Anterior cingulate cortex (tissue), 58 donors: ENCODE measurements at regions not wholly inside any gene's neighbourhood (a gene's known extent, or its start where the extent isn't known, plus 50 kb on each side); places are given as distances from the start of the nearest gene placed in this dataset.

Experiments
- DNase-seq, 58 donors: peaks; one replicate each; lab custom pipeline; 2025; lab: John Stamatoyannopoulos, UW

DNA sequence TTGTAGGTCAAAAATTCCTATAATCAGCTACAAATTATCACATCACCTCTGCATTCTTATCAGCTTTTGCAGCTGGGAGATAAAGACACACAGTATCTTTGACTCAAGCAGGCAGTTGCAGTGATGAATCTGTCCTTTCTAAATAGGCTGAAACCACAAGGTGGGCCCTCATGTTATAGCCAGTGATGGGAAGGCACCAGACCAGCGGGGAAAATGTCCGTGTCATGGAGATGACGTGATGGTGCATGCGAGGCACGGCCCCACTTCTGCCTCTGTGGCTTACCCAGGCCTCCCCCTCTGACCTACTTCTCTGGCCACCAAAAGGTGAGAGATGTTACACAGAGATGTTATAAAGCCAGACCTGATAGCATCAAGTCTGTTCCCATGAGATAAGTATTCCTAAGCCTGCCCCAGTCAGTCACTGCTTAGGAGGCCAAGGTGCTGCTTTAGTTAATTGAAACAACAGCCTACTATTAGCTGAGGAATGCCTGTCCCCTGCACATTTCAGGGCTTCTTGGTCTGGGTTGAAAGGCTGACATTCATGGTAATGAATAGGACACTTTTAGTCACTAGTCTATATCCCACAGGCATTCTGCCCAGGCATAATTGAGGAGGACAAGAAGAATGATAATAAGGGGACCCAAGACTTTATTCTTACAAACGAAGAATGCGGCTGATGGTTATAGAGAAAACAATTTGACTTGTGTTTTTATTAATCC is 327.9 kb downstream of the LPIN1 start:
- DNase-seq: no peak

- DNase-seq: no peak
Observed at GRCh38 chr2:12074845-12075217, 328.4 kb downstream of the LPIN1 start.

GRCh38 chr2:12075603-12076002 is 329.2 kb downstream of the LPIN1 start:
- DNase-seq: no peak

- peak in 1 of 58 donors; percentile 9 for DNase-seq
Observed at GRCh38 chr2:12076810-12077209, 330.4 kb downstream of the LPIN1 start.

DNA sequence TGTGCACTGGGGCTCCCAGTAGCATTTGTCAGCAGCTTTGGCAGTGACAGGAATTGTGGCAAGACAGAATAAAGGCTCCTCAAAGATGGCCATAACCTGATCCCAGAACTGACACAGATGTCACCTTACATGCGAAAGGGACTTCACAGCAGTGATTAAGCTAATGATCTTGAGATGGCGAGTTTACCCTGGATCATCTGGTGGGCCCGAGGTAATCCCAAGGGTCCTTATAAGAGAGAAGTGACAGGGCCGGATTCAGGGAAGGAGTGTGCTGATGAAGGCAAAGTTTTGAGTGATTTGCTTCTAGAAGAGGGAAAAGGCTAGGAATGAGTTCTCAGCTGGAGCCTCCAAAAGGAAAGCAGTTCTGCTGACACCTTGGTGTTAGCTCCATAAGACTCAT is 333.9 kb downstream of the LPIN1 start:
- DNase-seq: no peak

DNA sequence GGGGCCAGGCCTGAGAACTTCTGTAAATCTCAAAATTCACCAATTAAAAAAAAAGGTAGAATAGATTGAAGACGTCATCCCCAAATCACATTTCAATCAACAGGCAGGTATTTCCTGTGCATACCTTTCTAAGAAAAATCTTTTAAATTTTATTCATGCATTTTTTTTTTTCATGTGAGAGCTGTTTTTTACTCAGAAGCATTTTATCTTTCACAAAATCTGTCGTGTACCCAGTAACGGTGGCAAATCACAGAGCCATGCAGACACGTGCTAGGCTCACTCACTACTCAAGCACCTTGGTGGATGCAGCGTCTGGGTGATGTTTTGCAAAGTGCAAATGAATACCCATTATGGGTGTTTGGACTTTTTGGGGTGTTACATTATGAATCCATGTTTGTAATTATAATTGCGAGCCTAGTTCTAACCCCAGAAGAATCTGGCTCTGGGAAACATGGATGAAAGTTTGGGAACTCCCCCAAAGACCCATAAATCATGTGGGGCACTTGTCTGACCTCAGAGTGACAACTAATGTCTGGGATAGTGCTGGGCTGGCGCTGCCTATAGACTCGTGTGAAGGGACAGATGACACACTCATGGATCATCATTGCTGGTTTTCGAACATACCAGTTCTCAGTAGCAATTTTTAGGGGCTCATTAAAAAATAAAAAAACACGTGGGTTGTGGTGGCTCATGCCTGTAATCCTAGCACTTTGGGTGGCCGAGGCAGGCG is 335.2 kb downstream of the LPIN1 start:
- DNase-seq: no peak

DNA sequence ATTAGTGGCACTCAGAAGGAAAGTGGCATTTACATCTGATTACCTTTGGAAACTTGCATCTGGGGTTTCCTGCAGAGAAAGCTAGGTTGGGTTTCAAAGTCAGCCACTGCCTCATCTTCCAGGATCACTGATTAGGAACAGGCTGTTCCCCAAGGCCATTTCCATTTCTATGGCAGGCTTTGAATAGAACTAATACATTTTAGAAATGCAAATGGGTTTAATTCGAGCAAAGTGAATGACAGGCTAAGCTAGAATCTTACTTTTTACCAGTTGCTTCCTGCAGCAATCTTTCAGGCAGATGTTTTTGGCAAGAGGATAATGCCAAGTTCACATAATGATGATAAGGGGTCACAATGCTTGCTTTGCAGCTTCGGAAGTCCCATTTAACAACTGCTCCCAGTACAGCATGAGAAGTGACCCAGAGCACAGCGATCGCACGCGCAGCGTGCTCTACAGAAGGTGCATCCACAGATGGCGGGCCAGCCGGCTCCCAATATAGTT is 336.7 kb downstream of the LPIN1 start:
- DNase-seq: peak in 6 of 58 donors; percentile 6 to 34 (median 24)

DNA sequence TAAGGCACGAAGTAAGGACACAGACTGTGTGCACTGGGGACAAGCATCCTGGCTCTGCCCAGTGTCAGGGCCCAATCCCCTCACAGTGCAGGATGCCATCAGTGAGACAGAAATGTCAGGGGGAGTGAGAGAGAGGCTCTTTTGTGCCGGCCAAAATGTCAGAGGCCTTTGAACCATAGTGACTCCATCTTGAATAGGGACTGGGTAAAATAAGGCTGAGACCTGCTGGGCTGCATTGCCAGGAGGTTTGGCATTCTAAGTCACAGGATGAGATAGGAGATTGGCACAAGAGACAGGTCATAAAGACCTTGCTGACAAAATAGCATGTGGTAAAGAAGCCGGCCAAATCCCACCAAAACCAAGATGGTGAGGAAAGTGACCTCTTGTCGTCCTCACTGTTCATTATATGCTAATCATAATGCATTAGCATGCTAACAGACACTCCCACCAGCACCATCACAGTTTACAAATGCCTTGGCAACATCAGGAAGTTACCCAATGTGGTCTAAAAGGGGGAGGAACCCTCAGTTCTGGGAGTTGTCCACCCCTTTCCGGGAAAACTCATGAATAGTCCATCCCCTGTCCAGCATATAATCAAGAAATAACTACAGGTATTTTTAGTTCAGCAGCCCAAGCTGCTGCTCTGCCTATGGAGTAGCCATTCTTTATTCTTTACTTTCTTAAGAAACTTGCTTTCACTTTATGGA is 337.4 kb downstream of the LPIN1 start:
- DNase-seq: no peak

GRCh38 chr2:12087175-12087574 is 340.7 kb downstream of the LPIN1 start:
- DNase-seq: no peak

- DNase-seq: no peak
Observed at GRCh38 chr2:12087671-12088380, 341.4 kb downstream of the LPIN1 start.

DNA sequence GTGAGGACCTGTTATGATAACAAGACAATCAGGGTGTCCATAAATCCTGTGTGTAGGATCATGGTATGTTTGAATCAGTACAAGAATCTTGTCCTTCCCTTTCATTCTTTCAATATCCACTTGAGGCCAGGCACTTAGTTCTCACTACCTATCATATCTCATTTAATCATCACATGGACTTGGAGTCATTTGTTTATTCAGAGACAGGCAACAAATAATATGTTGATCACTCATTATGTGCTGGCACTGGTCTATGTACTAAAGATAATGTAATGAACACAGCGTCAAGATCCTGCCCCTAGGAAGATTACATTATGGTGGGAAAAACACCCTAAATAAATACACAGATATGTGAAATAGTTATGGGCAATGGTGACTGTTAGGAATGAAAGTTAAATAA is 342.6 kb downstream of the LPIN1 start:
- no peak for DNase-seq

- no peak for DNase-seq
Observed at GRCh38 chr2:12089496-12089895, 343.1 kb downstream of the LPIN1 start.

DNA sequence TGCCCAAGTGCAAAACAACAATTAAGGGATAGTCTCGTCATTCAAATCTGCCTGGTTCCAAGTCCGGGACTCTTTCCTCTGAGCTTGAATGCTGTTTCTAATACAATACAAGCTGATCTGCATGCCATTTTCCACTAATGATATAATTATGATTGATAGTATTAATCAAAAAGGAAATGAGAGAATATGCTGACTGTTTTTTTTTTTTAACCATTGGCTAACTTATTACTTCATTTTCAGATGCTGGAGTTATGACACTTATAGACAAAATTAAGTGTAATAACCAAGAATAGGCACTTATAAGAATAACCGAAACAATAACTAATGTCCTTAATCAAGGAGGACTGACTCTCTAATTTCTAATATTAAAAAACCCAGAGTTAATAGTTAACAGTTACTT is 343.6 kb downstream of the LPIN1 start:
- no peak for DNase-seq

GRCh38 chr2:12090590-12090989 is 344.2 kb downstream of the LPIN1 start:
- DNase-seq: no peak

- no peak for DNase-seq
Observed at GRCh38 chr2:12091201-12091806, 344.9 kb downstream of the LPIN1 start.

GRCh38 chr2:12094134-12094533 is 347.7 kb downstream of the LPIN1 start:
- DNase-seq: no peak

DNA sequence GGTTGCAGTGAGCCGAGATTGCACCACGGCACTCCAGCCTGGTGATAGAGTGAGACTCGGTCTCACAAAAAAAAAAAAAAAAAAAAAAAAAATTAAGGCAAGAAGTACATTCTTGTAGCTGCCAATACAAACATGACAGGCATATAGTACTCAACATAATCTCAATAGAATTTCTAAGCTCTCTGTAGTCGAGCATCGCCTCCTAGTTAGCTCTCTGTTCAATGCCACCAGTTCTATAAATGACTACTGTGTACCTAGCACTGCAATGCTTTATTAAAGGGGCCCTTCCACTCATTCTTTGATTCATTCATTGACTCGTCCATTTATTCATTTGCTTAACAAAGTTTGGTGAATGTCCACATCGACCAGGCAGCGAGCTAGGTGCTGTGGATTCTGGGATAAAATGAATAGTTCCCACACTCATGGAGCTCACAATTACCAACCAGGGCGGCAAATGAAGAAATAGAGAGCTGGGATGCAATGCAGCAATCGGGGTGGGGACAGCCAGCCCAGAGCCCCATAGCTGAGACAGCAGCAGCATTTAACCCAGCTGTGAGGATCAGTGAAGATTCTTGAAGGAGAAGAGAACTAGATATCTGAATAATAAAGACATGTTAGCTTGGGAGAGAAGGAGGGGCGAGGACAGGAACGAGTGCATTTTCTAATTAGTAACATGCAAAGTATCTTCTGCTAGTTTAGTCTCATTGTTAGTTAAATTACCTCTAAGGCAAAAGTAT is 349.8 kb downstream of the LPIN1 start:
- DNase-seq: no peak

DNA sequence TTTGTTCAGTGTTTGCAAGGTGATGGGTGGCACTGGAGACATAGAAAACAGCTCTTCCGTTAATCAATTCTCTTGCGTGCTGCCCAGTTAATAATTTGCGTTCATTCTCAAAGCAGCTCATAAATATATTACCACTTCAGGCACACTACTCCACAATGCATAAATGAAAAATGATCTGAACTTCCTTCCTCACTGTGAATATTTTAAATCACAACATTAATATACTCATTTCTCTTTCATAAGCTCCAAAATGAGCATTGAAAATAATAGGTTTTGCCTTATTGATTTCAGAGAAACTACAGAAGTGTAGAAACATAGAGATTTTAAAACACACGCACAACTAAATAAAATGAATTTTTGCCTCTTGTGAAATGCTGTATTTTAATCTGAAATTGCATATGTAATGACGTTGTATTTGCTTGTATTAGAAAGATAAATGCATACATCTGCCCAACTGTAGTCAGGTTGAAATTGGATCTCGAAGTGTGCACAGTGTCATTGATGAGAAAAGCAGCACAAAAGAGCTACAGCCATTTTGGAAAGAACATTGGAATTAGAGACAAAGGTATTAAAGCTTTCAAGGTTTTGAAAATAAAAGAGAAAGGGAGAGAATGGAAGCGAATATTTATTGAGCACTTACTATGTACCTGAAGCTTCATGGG is 350.5 kb downstream of the LPIN1 start:
- no peak for DNase-seq

DNA sequence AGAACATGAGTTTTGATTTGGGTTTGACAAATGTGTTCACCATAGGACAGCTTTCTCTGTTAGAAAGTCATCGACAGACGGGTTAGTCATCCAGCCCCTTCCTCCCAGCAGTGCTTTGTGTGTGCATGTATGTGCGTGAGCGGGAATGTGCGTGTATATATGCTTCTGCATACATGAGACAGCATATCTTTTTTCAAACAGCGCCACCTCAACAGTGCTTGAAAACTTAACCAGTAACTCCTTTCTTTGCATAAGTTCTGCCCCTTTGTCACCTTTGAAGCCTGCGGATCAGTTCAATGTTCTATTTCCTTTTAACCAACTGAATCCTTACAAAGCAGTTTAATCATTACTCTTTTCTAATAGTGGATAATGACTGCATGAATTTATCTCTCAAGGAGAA is 351.4 kb downstream of the LPIN1 start:
- DNase-seq: no peak
